ENCODE measurements at regions not wholly inside any gene's neighbourhood (a gene's known extent, or its start where the extent isn't known, plus 50 kb on each side); places are given as distances from the start of the nearest gene placed in this dataset.

DNA sequence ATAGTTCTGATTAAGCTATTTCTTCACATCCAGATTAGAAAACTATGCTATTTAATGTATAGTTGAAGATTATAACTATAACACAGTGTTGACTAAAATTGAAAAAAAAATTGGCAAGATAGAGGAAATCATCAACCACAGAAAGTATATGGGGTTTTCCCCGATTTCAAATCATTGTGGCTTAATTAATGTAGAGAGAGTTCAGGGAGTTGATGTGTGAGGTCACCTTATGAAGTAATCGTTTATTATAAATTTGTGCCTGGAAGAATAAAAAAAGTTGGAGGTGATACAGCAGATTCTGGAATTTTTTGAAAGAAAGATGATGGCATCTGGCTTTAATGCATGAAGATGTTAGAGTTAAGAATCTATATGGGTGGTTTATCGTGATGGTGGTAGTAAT, 84.3 kb downstream of the PTGS2 start:
- H3K36me3 ChIP-seq (ENCODE audit: control insufficient read depth in 1 of 2, insufficient read depth in 2 of 2, low read length in 2 of 2) = no peaks in the 10 kb centered on the region

DNA sequence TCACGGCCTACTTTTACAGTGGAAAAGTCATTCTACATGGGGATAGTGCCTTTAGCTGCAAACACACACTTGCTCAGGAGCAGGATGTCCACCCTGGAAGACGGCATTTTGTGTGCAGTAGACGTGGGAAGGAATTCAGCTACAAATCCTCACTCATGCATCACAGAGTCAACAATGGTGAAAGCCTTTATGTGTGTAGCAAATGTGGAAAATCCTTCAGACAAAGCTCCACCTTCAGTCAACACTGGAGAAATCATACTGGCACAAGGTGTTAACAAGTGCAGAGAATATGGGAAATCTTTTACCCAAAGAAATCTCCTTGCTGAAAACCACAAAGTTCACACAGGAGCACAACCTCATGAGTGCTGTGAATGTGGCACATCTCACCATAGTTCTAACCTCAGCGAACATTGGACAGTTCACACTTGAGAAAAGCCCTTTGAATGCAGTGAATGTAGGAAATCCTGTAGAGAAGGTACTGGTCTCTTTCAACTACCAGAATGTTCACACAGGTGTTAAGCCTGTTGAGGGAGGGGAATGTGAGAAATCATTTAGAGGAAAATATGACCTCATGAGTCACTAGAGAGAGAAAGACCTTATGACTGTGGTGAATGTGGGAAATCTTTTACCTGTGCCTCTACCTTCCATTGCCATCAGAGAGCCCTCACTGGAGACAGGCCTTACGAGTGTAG, 101.8 kb downstream of the PTGS2 start:
- Histone ChIP-seq H3K14ac (ENCODE audit: low read length) (no peak overlapping the region), H2AFZ (ENCODE audit: insufficient read depth, low read length, poor library complexity) (no peak overlapping the region), H2AK5ac (ENCODE audit: low read length) (no peak overlapping the region), H3K9me3 (ENCODE audit: insufficient read depth, low read depth, low read length) (no peaks in the 10 kb centered on the region), H3K4ac (ENCODE audit: low read depth, low read length) (no peak overlapping the region), H2BK120ac (ENCODE audit: insufficient read depth, low read length, poor library complexity) (no peak overlapping the region), H3K4me3 (ENCODE audit: low read depth, low read length) (no peak overlapping the region), H3K79me1 (ENCODE audit: low read length) (no peaks in the 10 kb centered on the region), H4K8ac (ENCODE audit: low read depth, low read length) (no peak overlapping the region), H3K27me3 (ENCODE audit: insufficient read depth, low read length) (no peaks in the 10 kb centered on the region), H3K9ac (ENCODE audit: low read length) (no peak overlapping the region), H2BK5ac (ENCODE audit: low read depth, low read length, poor library complexity) (no peak overlapping the region), H3K36me3 (ENCODE audit: control insufficient read depth in 1 of 2, insufficient read depth in 2 of 2, low read length in 2 of 2) (no peaks in the 10 kb centered on the region), H3K27ac (ENCODE audit: low read depth, low read length) (no peak overlapping the region), H4K12ac (ENCODE audit: low read depth, low read length) (no peak overlapping the region), H3K4me2 (ENCODE audit: low read length) (no peak overlapping the region), H3K79me2 (ENCODE audit: control insufficient read depth, insufficient read depth, low read length, poor library complexity) (no peaks in the 10 kb centered on the region), H2BK12ac (ENCODE audit: low read length) (no peak overlapping the region), H3K23ac (ENCODE audit: low read length) (no peak overlapping the region), H3K18ac (ENCODE audit: low read length) (no peak overlapping the region), H4K91ac (ENCODE audit: low read depth, low read length) (no peak overlapping the region), H3K4me1 (ENCODE audit: control insufficient read depth in 1 of 2, insufficient read depth in 2 of 2, low read length in 2 of 2) (no peaks in the 10 kb centered on the region)
- no peak for DNase-seq
- no CpG with 5 or more reads among the region's 5 CpGs for WGBS (ENCODE audit: extremely low coverage, insufficient coverage, insufficient read length)

More for the DNA sequence above, 84.3 kb downstream of the PTGS2 start:
- no peak overlapping the region for H3K9ac ChIP-seq (ENCODE audit: low read length)
- H2AFZ ChIP-seq (ENCODE audit: insufficient read depth, low read length, poor library complexity) = no peak overlapping the region
- no peak overlapping the region for H3K23ac ChIP-seq (ENCODE audit: low read length)
- H4K91ac ChIP-seq (ENCODE audit: low read depth, low read length) = no peak overlapping the region
- no peak overlapping the region for H2BK12ac ChIP-seq (ENCODE audit: low read length)
- H3K4me3 ChIP-seq (ENCODE audit: low read depth, low read length) = no peak overlapping the region
- peak in 1 of 2 donors; percentile 51 for DNase-seq
- no peak overlapping the region for H3K18ac ChIP-seq (ENCODE audit: low read length)
- H3K27me3 ChIP-seq (ENCODE audit: insufficient read depth, low read length) = no peaks in the 10 kb centered on the region
- H3K27ac ChIP-seq (ENCODE audit: low read depth, low read length) = no peak overlapping the region
- no CpG with 5 or more reads among the region's 3 CpGs for WGBS (ENCODE audit: extremely low coverage, insufficient coverage, insufficient read length)
- no peak overlapping the region for H3K4ac ChIP-seq (ENCODE audit: low read depth, low read length)
- H2AK5ac ChIP-seq (ENCODE audit: low read length) = no peak overlapping the region
- no peaks in the 10 kb centered on the region for H3K79me2 ChIP-seq (ENCODE audit: control insufficient read depth, insufficient read depth, low read length, poor library complexity)
- no peak overlapping the region for H2BK5ac ChIP-seq (ENCODE audit: low read depth, low read length, poor library complexity)
- no peak overlapping the region for H3K4me2 ChIP-seq (ENCODE audit: low read length)
- no peaks in the 10 kb centered on the region for H3K9me3 ChIP-seq (ENCODE audit: insufficient read depth, low read depth, low read length)
- no peaks in the 10 kb centered on the region for H3K4me1 ChIP-seq (ENCODE audit: control insufficient read depth in 1 of 2, insufficient read depth in 2 of 2, low read length in 2 of 2)
- no peak overlapping the region for H2BK120ac ChIP-seq (ENCODE audit: insufficient read depth, low read length, poor library complexity)
- H4K12ac ChIP-seq (ENCODE audit: low read depth, low read length) = no peak overlapping the region
- H4K8ac ChIP-seq (ENCODE audit: low read depth, low read length) = no peak overlapping the region
- H3K79me1 ChIP-seq (ENCODE audit: low read length) = no peaks in the 10 kb centered on the region
- H3K14ac ChIP-seq (ENCODE audit: low read length) = no peak overlapping the region

DNA sequence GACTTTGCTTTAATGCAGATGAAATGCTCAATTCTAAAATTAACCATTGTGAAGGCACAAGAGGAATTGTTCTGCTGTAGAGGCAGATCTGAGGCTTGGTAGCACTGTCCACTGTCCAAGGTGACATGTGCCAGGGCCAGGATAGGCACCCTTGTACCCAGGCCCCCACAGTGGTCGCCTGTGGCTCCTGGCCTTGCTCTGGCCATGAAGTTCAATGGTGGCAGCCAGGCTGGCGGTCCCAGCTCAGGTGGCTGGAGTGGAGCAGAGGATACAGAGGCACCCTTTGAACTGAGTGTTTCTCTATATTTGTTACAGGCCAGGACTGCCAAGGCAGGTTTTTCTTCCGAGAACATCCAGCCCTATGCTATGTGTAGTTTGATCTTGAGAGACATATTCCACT, 102.6 kb downstream of the PTGS2 start:
- Histone ChIP-seq H3K4me2 (ENCODE audit: low read length) (no peak overlapping the region), H3K4ac (ENCODE audit: low read depth, low read length) (no peak overlapping the region), H2BK120ac (ENCODE audit: insufficient read depth, low read length, poor library complexity) (no peak overlapping the region), H3K9ac (ENCODE audit: low read length) (no peak overlapping the region), H3K79me1 (ENCODE audit: low read length) (no peaks in the 10 kb centered on the region), H3K4me3 (ENCODE audit: low read depth, low read length) (no peak overlapping the region), H3K79me2 (ENCODE audit: control insufficient read depth, insufficient read depth, low read length, poor library complexity) (no peaks in the 10 kb centered on the region), H2AFZ (ENCODE audit: insufficient read depth, low read length, poor library complexity) (no peak overlapping the region), H3K23ac (ENCODE audit: low read length) (no peak overlapping the region), H2AK5ac (ENCODE audit: low read length) (no peak overlapping the region), H3K18ac (ENCODE audit: low read length) (no peak overlapping the region), H4K8ac (ENCODE audit: low read depth, low read length) (no peak overlapping the region), H3K9me3 (ENCODE audit: insufficient read depth, low read depth, low read length) (no peaks in the 10 kb centered on the region), H3K14ac (ENCODE audit: low read length) (no peak overlapping the region), H3K27me3 (ENCODE audit: insufficient read depth, low read length) (no peaks in the 10 kb centered on the region), H2BK12ac (ENCODE audit: low read length) (no peak overlapping the region), H2BK5ac (ENCODE audit: low read depth, low read length, poor library complexity) (no peak overlapping the region), H3K4me1 (ENCODE audit: control insufficient read depth in 1 of 2, insufficient read depth in 2 of 2, low read length in 2 of 2) (no peaks in the 10 kb centered on the region), H4K91ac (ENCODE audit: low read depth, low read length) (no peak overlapping the region), H4K12ac (ENCODE audit: low read depth, low read length) (no peak overlapping the region), H3K27ac (ENCODE audit: low read depth, low read length) (no peak overlapping the region), H3K36me3 (ENCODE audit: control insufficient read depth in 1 of 2, insufficient read depth in 2 of 2, low read length in 2 of 2) (no peaks in the 10 kb centered on the region)
- DNase-seq = no peak
- WGBS (ENCODE audit: extremely low coverage, insufficient coverage, insufficient read length) = no CpG with 5 or more reads among the region's 3 CpGs

DNA sequence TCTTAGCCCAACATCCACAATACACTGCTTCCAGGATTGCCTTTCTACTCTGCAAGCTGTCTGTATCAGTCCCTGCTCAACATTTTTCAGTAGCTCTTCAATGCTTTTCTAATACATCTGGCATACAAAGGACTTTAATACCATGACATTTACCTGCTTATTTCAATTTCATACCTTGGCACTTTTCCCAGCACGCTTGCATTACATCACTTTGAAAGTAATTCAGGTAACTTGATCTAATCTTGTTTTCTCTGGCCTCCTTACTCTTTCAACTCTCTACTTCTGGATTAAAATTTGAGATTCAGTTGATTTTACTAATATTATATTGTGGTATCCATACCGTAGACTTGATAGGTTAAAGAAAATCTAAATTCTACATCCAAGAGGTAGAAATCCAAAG, 103.0 kb downstream of the PTGS2 start:
- H3K27me3 ChIP-seq (ENCODE audit: insufficient read depth, low read length) = no peaks in the 10 kb centered on the region
- H3K18ac ChIP-seq (ENCODE audit: low read length) = no peak overlapping the region
- no peaks in the 10 kb centered on the region for H3K9me3 ChIP-seq (ENCODE audit: insufficient read depth, low read depth, low read length)
- no peak overlapping the region for H4K91ac ChIP-seq (ENCODE audit: low read depth, low read length)
- no peak overlapping the region for H2AK5ac ChIP-seq (ENCODE audit: low read length)
- no peak overlapping the region for H2BK12ac ChIP-seq (ENCODE audit: low read length)
- H3K27ac ChIP-seq (ENCODE audit: low read depth, low read length) = no peak overlapping the region
- no peak overlapping the region for H2BK5ac ChIP-seq (ENCODE audit: low read depth, low read length, poor library complexity)
- no peaks in the 10 kb centered on the region for H3K79me1 ChIP-seq (ENCODE audit: low read length)
- H4K8ac ChIP-seq (ENCODE audit: low read depth, low read length) = no peak overlapping the region
- H3K4me2 ChIP-seq (ENCODE audit: low read length) = no peak overlapping the region
- no peak overlapping the region for H3K4ac ChIP-seq (ENCODE audit: low read depth, low read length)
- H2BK120ac ChIP-seq (ENCODE audit: insufficient read depth, low read length, poor library complexity) = no peak overlapping the region
- no peak overlapping the region for H3K9ac ChIP-seq (ENCODE audit: low read length)
- WGBS (ENCODE audit: extremely low coverage, insufficient coverage, insufficient read length) = no CpG with 5 or more reads among the region's 2 CpGs
- H3K79me2 ChIP-seq (ENCODE audit: control insufficient read depth, insufficient read depth, low read length, poor library complexity) = no peaks in the 10 kb centered on the region
- no peak overlapping the region for H3K14ac ChIP-seq (ENCODE audit: low read length)
- H3K4me3 ChIP-seq (ENCODE audit: low read depth, low read length) = no peak overlapping the region
- H2AFZ ChIP-seq (ENCODE audit: insufficient read depth, low read length, poor library complexity) = no peak overlapping the region
- H3K23ac ChIP-seq (ENCODE audit: low read length) = no peak overlapping the region
- no peak for DNase-seq
- no peaks in the 10 kb centered on the region for H3K36me3 ChIP-seq (ENCODE audit: control insufficient read depth in 1 of 2, insufficient read depth in 2 of 2, low read length in 2 of 2)
- no peaks in the 10 kb centered on the region for H3K4me1 ChIP-seq (ENCODE audit: control insufficient read depth in 1 of 2, insufficient read depth in 2 of 2, low read length in 2 of 2)
- no peak overlapping the region for H4K12ac ChIP-seq (ENCODE audit: low read depth, low read length)
